Ovary (tissue), 3 donors: ENCODE measurements at regions not wholly inside any gene's neighbourhood (a gene's known extent, or its start where the extent isn't known, plus 50 kb on each side); places are given as distances from the start of the nearest gene placed in this dataset.

Experiments used
- EP300 ChIP-seq: sonication (generic); formaldehyde crosslinking; IDR thresholded peaks from one replicate; pipeline ENCODE4 v1.6.1; 2017; ENCODE audit warnings: antibody characterized with exemption
- POLR2A ChIP-seq: fragments of 450-650 bp; IDR thresholded peaks from one replicate; pipeline ENCODE4 v1.6.1; 2017; ENCODE audit warnings: antibody characterized with exemption, mild to moderate bottlenecking, moderate library complexity
- TF ChIP-seq, protein P1 (sequence below), 3 donors: fragments of 450-650 bp in 2 of 3; fragments of 200-600 bp in 1 of 3; IDR thresholded peaks; one replicate each; pipeline versions ENCODE4 v1.5.1 to v1.8.0; 2016 to 2022; ENCODE audit warnings: antibody characterized with exemption in 3 of 3, mild to moderate bottlenecking in 1 of 3
- donor health status: DM: no; HTN: no; CAD: no.

DNA sequence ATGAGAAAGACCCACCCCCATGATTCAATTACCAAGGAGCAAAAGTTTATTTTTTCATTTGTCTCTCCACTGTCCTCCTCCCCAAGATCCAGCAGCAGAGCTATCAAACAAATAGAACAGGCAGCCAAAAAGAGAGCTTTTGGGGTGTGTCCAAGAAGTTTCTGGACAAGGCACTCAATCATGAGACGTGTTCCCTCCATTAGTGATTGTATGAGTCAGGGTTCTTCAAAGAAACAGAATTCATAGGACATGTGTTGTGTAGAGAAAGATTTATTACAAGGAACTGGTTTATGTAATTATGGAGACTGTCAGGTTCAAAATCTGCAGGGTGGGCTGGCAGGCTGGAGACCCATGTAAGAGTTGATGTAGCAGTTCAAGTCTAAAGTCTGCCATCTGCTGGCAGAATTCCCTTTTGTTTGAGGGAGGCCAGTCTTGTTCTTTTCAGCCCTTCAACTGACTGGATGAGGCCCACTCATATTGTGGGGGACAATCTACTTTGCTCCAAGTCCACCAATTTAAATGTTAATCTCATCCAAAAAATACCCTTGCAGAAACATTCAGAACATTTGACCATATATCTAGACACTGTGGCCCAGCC, 248.1 kb upstream of the OPRM1 start:
- TF ChIP-seq POLR2A, result no peak
- TF ChIP-seq, protein P1, sequence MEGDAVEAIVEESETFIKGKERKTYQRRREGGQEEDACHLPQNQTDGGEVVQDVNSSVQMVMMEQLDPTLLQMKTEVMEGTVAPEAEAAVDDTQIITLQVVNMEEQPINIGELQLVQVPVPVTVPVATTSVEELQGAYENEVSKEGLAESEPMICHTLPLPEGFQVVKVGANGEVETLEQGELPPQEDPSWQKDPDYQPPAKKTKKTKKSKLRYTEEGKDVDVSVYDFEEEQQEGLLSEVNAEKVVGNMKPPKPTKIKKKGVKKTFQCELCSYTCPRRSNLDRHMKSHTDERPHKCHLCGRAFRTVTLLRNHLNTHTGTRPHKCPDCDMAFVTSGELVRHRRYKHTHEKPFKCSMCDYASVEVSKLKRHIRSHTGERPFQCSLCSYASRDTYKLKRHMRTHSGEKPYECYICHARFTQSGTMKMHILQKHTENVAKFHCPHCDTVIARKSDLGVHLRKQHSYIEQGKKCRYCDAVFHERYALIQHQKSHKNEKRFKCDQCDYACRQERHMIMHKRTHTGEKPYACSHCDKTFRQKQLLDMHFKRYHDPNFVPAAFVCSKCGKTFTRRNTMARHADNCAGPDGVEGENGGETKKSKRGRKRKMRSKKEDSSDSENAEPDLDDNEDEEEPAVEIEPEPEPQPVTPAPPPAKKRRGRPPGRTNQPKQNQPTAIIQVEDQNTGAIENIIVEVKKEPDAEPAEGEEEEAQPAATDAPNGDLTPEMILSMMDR (IDR thresholded peaks at IDR 0.05), result no peak
- TF ChIP-seq EP300, result no peak
